Activated CD4-positive, alpha-beta T cell treated with anti-CD3 and anti-CD28 coated beads, Interleukin-10, Interleukin-2, amounts not matched to agents 100 ng/mL and 50 ng/mL, durations not matched to agents 16 hours and 8 hours (primary cell): ENCODE measurements at regions not wholly inside any gene's neighbourhood (a gene's known extent, or its start where the extent isn't known, plus 50 kb on each side); places are given as distances from the start of the nearest gene placed in this dataset.
"Not testable (repeated sequence)": the region's sequence is repeated elsewhere in the genome, so short reads cannot be mapped to it uniquely, and the experiment has no call there.

Experiments
- DNase-seq: peaks from one replicate; pipeline ENCODE4 v3.0.0-alpha.2; 2020

GRCh38 chr4:141290771-141291170, 70.1 kb downstream of the ZNF330 start:
- no peak for DNase-seq

DNA sequence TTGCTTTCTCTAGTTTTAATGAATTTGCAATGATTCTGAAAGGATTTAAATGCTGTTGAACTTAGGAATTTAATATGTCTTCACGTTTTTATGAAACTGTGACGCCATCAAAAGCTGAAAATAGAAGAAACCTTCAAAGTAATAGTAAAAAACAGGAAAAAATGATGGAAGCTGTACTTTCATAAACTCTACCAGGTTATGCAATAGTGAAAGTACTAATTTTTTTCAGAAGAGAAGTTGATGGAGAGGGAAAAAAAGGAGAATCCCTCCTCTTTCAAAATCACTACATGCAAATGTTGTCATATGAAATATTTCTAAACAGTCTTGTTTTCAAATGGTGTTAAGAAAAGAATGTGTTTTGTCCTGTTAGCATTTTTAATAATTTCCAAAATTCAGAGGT, 73.6 kb downstream of the ZNF330 start:
- DNase-seq = no peak

DNA sequence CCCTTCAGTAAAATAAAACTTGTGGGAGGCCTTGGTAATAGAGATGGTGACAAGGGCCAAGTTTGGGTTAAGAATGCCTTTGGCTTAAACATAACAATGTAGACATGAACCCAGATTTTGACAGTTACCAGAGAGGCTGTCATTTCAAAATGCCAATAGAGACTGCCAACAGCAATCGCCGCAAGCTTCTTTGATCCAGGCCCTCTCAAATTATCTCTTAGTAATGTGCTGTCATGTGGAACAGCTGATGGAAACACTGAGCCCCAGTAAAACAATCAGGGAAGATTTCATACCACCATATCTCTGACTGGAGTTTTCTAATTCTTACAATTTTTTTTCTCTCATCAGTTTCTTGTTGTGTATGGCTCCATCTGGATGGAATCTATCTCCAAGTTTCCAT, 80.5 kb downstream of the ZNF330 start:
- DNase-seq = no peak

DNA sequence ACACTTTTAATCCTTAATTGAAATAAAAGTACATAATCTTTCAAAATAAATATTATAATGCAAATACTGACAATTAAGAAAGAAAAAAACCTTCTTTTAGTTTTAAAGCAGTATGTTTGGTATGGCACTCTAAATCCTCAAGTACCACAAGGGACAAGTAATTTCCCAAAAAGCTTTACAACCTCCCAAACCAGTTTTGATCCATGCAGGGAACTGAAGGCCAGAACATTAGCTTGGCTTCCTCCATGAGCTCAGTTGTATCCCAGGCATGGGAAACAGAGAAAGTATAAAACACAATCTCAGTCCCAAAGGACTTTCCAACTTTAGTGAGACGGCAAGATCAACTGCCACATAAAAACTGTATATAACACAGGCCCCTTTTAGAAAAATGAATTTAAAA, 82.2 kb downstream of the ZNF330 start:
- DNase-seq = no peak

GRCh38 chr4:141304346-141304745, 83.7 kb downstream of the ZNF330 start:
- peak; percentile 11 for DNase-seq

GRCh38 chr4:141306331-141306730, 85.6 kb downstream of the ZNF330 start:
- peak; percentile 6 for DNase-seq

GRCh38 chr4:141307241-141307689, 86.6 kb downstream of the ZNF330 start:
- peak; percentile 84 for DNase-seq

GRCh38 chr4:141309874-141310273, 89.2 kb downstream of the ZNF330 start:
- no peak for DNase-seq

DNA sequence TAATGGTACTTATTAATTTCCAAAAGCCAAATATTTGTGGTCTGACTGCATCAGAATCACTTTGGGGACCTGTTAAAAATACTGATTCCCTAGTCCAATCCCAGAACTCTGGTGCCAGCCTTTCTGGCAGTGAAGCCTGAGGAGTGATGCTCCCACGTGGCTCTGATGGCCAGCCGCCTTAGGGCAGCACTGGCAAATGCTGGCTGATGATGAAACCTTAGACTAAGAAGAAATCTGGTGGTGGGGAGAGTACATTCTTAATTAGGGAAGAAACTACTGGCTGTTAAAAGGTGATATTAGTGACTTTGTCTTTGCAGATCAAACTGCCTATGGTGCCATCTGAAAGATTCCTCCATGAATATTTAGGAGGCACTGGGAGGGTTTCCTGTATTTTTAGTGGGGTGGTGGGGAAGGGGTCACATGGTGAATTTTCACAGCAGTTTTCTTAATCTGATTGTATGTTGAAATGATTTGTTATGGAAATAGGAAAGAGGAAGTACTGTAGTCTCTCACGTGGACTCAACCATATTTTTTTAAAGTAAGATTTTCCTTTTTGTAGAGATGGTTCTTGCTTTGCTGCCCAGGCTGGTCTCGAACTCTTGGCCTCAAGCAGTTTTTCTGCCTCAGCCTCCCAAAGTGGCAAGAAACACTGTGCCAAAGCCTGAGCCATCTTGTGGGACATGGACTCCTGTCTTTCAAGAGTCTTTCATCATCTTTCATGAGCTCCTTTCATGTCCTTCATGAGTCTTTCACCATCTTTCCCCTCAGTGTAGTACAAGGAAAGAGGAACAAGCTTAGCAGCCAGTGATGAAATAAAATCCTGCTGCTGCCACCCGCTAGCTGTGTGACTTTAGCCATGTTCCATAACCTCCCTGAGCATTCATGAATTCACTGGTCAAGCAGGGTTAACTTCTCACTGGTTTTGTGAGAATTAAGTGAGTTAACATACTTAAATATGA, 90.8 kb downstream of the ZNF330 start:
- DNase-seq = no peak

- DNase-seq = no peak
These were observed 93.9 kb downstream of the ZNF330 start for GRCh38 chr4:141314627-141315026.

DNA sequence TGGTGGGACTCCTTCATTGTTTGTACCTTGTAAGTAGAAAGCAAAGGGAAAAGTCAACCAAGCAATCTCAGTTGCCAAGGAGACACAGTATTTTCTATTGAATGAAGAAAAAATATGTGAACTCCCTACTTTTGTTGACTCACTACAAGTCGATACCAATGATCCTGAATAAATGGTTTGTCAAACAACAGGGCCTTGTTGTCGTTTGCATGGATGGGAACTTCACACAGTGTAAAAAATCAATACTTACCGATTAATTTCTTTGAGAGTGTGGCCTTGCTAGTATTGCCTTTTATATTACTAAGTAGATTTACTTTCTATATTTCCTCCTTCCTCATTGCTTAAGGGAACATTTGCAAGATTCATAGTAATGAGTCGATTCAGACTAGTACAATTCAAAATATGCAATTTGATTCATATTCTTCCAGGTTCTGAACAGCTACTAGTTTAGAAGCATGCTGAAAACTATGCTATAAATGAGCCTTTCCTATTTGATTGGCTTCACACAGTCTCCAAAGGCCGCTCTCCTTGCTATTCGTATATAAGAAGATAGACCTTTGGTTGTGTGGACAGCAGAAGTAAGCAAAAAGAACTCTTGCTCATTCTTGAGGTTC, 108.0 kb downstream of the ZNF330 start:
- DNase-seq = no peak

- no peak for DNase-seq
These were observed 108.5 kb downstream of the ZNF330 start for GRCh38 chr4:141329174-141329569.

DNA sequence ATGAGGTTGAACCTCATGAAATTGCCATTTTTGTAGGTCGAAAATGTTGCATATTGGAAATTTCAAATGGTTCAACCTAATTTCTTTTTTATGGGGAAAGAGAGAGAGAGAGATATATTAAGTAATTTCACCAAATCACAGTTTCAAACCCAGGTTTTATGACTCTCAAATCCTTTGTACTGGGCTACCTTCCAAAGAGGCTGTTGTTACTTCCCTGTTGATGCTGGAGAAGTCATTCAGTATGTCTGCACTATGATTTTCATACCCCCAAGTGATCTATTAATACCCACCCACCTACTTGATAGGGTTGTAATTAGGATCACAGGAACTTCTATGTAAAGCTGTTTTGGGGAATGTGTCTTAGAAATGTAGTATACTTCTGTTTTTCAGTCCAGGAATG, 109.9 kb downstream of the ZNF330 start:
- no peak for DNase-seq

DNA sequence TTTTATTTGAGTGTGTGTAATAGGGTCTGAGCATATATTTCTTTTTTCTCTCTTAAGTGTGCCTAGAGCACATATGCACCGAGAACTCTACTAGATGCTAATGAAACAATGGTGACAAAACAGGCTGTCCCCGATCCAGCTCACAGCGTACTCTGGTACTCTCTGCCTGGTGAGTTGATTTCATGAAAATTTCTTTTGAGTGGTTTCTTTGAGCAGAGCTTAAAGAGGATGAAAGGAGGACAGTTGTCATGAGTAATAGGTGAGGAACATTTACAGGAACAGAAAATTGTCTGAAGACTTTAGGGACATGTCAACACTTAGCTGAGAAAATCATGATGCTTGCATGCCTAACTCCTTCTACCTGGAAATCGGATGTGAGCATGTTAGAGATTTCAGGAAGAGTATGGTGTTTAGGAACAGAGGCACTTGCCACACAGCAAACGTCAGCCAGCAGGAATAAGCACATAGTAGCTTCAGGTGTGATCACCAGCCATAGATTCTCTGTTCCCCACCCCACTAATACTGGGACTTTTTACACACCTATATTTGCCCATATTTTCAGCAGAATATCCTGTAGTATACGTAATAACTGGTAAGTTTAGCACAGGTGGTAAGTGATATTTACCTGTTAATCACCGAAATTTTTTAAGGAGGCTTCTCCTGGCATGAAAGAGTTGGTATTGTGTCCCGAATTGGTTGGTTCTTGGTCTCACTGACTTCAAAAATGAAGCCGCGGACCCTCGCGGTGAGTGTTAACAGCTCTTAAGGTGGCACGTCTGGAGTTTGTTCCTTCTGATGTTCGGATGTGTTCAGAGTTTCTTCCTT, 111.1 kb downstream of the ZNF330 start:
- DNase-seq = no peak

DNA sequence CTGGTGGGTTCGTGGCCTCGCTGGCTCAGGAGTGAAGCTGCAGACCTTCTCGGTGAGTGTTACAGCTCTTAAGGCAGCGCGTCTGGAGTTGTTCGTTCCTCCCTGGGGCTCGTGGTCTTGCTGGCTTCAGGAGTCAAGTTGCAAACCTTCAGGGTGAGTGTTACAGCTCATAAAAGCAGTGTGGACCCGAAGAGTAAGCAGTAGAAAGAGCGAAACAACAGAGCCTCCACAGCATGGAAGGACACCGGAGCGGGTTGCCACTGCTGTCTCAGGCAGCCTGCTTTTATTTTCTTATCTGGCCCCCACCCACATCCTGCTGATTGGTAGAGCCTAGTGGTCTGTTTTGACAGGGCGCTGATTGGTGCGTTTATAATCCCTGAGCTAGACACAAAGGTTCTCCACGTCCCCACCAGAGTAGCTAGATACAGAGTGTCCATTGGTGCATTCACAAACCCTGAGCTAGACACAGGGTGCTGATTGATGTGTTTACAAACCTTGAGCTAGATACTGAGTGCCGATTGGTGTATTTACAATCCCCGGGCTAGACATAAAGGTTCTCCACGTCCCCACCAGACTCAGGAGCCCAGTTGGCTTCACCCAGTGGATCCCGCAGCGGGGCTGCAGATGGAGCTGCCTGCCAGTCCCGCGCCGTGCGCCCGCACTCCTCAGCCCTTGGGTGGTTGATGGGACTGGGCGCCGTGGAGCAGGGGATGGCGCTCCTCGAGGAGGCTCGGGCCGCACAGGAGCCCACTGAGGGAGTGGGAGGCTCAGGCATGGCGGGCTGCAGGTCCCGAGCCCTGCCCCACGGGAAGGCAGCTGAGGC, 111.9 kb downstream of the ZNF330 start:
- DNase-seq = not testable (repeated sequence)

- not testable (repeated sequence) for DNase-seq
These were observed 112.9 kb downstream of the ZNF330 start for GRCh38 chr4:141333456-141334230.

DNA sequence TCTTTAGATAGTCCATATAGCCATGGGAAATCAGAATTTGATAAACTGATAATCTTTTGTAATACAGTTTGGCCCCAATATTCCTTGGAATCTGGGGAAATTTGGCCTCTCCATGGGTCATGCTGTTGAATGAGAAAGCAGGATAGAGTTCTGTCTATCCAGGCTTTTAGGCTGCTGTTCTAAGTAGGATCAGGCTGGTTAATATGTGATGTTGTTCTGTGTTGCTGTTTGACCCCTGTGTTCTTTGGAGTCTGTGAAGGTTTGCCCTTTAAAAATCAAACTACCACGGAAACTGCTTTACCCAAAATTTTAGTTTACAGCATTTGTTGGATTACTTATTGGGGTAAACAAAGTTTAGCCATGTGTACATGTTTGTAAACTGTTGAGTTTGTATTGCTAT, 114.5 kb downstream of the ZNF330 start:
- DNase-seq = no peak

- DNase-seq = no peak
These were observed 117.5 kb downstream of the ZNF330 start for GRCh38 chr4:141338238-141338637.

DNA sequence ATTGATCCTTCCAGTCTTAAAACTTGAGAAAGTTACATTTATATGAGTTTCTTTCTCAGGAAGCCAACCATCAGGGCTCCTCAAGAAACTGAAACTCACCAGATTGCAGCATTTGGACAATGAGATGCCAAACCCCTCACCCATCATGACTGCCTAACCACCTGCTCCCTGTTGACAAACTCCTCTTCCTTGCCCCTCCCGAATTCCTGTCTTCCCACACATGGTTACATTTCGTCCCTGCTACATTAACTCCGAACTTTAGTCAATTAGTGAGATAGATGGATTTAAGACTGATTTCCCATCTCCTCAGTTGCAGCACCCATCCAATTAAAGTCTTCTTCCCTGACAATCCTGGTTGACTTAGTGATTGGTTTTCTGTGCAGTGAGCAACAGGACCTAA, 118.7 kb downstream of the ZNF330 start:
- no peak for DNase-seq

DNA sequence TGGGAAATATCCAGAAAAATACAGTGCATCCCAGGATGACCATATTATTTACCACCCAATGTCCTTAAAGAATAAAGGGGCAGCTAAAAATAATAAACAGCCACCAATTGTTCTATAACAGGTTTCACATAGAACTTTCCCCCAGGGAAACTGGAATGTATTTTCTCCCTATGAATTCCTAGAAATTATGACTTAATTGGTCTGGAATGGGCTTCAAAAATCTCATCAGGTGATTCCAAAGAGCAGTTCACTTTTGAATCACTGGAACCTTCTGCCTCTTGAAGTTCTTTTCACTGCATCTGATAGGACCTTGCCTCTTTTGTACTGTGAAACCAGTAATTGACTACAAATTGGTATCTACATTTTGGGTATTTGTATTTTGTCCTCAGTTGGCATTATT, 119.3 kb downstream of the ZNF330 start:
- no peak for DNase-seq

DNA sequence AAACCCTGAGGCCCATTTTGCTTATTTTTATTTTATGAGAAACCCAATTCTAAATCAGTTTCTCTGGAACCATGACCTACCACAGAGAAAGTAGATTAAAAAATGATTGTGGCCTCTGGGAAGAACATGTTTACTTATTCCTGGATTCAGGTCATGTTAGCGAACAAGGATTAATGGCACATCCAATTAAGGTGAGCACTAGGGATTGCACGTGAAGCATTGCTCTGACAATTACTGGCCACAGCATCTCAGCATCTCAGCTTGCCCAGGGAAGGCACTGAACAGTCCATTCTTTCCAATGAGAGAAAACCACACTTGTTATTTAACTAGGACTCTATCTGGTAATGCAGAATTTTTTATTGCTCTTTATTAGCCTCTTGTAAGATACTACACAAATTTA, 119.8 kb downstream of the ZNF330 start:
- DNase-seq = no peak

GRCh38 chr4:141346144-141346543, 125.4 kb downstream of the ZNF330 start:
- DNase-seq = no peak
